CD4-positive, alpha-beta T cell treated with Interleukin-15 for 1 hour (primary cell): ENCODE measurements at regions not wholly inside any gene's neighbourhood (a gene's known extent, or its start where the extent isn't known, plus 50 kb on each side); places are given as distances from the start of the nearest gene placed in this dataset.
A peak's percentile ranks its signal among the peaks of the same experiment; 100 is the strongest.
"Not testable (repeated sequence)": the region's sequence is repeated elsewhere in the genome, so short reads cannot be mapped to it uniquely, and the experiment has no call there.

Source experiments
- DNase-seq: peaks from one replicate; pipeline ENCODE4 v3.0.0-alpha.2; 2020

GRCh38 chr3:18234717-18235335, 190.3 kb downstream of the SATB1 start:
- DNase-seq = no peak

- DNase-seq = no peak
These were observed 191.0 kb downstream of the SATB1 start for GRCh38 chr3:18233987-18234716.

- no peak for DNase-seq
These were observed 192.8 kb downstream of the SATB1 start for GRCh38 chr3:18232317-18232716.

- no peak for DNase-seq
These were observed 197.1 kb downstream of the SATB1 start for GRCh38 chr3:18228060-18228459.

GRCh38 chr3:18225709-18226108, 199.4 kb downstream of the SATB1 start:
- no peak for DNase-seq

- DNase-seq = no peak
These were observed 200.7 kb downstream of the SATB1 start for GRCh38 chr3:18224426-18224825.

- no peak for DNase-seq
These were observed 201.2 kb downstream of the SATB1 start for GRCh38 chr3:18223974-18224373.

GRCh38 chr3:18223571-18223970, 201.6 kb downstream of the SATB1 start:
- DNase-seq = peak; percentile 50

GRCh38 chr3:18222686-18223085, 202.5 kb downstream of the SATB1 start:
- DNase-seq = no peak

GRCh38 chr3:18217507-18218174, 207.5 kb downstream of the SATB1 start:
- no peak for DNase-seq

GRCh38 chr3:18216996-18217395, 208.1 kb downstream of the SATB1 start:
- DNase-seq = no peak

- no peak for DNase-seq
These were observed 209.5 kb downstream of the SATB1 start for GRCh38 chr3:18215639-18216038.

- no peak for DNase-seq
These were observed 214.0 kb downstream of the SATB1 start for GRCh38 chr3:18211116-18211515.

GRCh38 chr3:18208856-18209255, 216.3 kb downstream of the SATB1 start:
- DNase-seq = peak; percentile 25

GRCh38 chr3:18208091-18208490, 217.0 kb downstream of the SATB1 start:
- DNase-seq = no peak

GRCh38 chr3:18207226-18207625, 217.9 kb downstream of the SATB1 start:
- no peak for DNase-seq

- not testable (repeated sequence) for DNase-seq
These were observed 219.4 kb downstream of the SATB1 start for GRCh38 chr3:18205701-18206100.

- no peak for DNase-seq
These were observed 223.8 kb downstream of the SATB1 start for GRCh38 chr3:18201315-18201714.

GRCh38 chr3:18199757-18200156, 225.4 kb downstream of the SATB1 start:
- DNase-seq = no peak

- DNase-seq = no peak
These were observed 229.3 kb downstream of the SATB1 start for GRCh38 chr3:18195836-18196235.

- no peak for DNase-seq
These were observed 230.7 kb downstream of the SATB1 start for GRCh38 chr3:18194431-18194830.

- DNase-seq = no peak
These were observed 234.5 kb downstream of the SATB1 start for GRCh38 chr3:18190646-18191045.

GRCh38 chr3:18189282-18190050, 235.7 kb downstream of the SATB1 start:
- no peak for DNase-seq
